ENCODE measurements at regions not wholly inside any gene's neighbourhood (a gene's known extent, or its start where the extent isn't known, plus 50 kb on each side); places are given as distances from the start of the nearest gene placed in this dataset.

- no peak for TF ChIP-seq POLR2AphosphoS5 (IDR thresholded peaks at IDR 0.05)
- no peak for TF ChIP-seq CTCF (IDR thresholded peaks at IDR 0.05)
- TF ChIP-seq EP300 (IDR thresholded peaks at IDR 0.05), result no peak
Observed at GRCh38 chr22:27556371-27556770, 245.2 kb downstream of the MN1 start.

All from suprapubic skin (tissue), 4 donors.